ENCODE measurements at regions not wholly inside any gene's neighbourhood (a gene's known extent, or its start where the extent isn't known, plus 50 kb on each side); places are given as distances from the start of the nearest gene placed in this dataset.

DNA sequence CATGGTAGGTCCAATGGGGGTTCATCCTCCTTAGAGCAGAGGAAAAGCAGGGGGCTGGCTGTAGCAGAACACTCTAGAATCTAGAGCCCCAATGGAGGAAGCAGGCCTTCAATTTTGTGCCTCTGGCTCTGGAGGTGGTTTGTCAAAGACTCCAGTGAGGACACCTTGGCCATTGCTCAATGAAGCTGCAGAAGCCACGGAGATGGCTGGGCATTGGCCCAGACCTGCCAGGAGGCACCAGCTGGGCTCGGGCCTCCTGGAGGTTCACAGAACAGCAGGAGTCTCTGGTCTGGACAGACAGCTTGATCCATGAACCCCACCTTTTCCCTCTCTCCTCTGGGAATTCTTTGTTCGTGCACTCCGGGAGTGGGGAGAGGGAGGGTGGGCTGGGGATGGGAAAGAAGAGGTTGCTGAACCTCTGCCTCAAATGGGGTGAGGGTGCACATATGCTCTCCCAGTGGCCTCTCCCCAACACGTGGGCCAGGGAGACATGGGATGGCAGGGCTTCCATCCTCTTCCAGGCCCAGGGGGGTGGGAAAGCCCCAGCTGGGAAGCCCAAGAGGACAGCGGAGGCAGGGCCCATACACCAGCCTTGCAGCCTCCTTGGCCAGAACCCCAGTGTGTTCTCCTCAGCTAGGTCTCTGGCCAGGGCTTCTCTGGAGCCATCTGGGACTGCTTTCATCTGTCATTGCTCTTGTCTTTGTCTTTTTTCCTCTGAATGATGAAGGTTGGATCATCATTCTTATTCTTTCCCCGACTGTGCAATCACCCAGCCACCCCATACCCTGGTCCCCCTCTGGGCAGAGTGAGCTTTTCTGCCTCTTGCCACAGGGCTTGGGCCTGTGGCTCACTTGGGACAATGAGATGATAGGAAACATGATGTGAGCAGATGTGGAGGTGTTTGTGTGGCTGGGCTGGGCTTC, 1019.4 kb downstream of the BRD1 start:
- Mint-ChIP-seq H3K36me3 (no peaks in the 10 kb centered on the region), H3K27ac (no peak overlapping the region), H3K4me1 (no peaks in the 10 kb centered on the region), H3K27me3 (peaks cover 4% of the 10 kb centered on the region), H3K4me3 (no peak overlapping the region), H3K9me3 (no peaks in the 10 kb centered on the region)
- H3K9me3 ChIP-seq (ENCODE audit: control insufficient read depth in 2 of 2, low read length in 2 of 2) = no peaks in the 10 kb centered on the region
- no peak for DNase-seq
- no peaks in the 10 kb centered on the region for H3K27me3 ChIP-seq (ENCODE audit: control insufficient read depth, insufficient read depth, low read length)
- no peak overlapping the region for H3K27ac ChIP-seq (ENCODE audit: insufficient read depth, low read length, poor library complexity, severe bottlenecking)
- H3K4me1 ChIP-seq (ENCODE audit: control insufficient read depth, insufficient read depth, low read length, poor library complexity, severe bottlenecking) = no peaks in the 10 kb centered on the region
- H3K4me3 ChIP-seq (ENCODE audit: low read depth, low read length) = no peak overlapping the region
- H3K36me3 ChIP-seq (ENCODE audit: control insufficient read depth, insufficient read depth, low read length) = no peaks in the 10 kb centered on the region
- ATAC-seq (ENCODE audit: low read depth in 2 of 2) = no peak

DNA sequence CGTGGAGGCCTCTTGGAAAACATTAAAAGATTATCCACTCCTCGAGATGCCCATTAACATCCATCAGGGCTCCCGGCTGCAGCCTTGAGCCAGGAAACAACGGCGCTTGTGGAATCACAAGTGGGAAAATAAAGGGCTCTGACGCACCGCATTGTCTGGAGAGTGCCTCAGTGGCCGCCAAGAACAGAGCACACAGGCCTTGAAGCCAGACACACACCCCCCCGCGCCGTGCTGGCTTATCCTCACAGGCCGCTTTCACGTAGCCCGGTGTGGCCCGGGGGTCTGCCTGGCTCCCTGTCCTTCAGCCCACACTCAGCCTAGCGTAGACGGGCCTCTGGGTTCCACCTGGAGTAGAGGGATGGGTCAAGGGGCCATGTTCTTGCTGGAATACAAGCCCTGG, 1020.5 kb downstream of the BRD1 start:
- H3K27me3 ChIP-seq (ENCODE audit: control insufficient read depth, insufficient read depth, low read length) = no peaks in the 10 kb centered on the region
- H3K27ac ChIP-seq (ENCODE audit: insufficient read depth, low read length, poor library complexity, severe bottlenecking) = no peak overlapping the region
- Mint-ChIP-seq H3K36me3 (no peaks in the 10 kb centered on the region), H3K9me3 (no peaks in the 10 kb centered on the region), H3K27me3 (peaks cover 3% of the 10 kb centered on the region), H3K4me1 (no peaks in the 10 kb centered on the region), H3K27ac (no peak overlapping the region), H3K4me3 (no peak overlapping the region)
- H3K36me3 ChIP-seq (ENCODE audit: control insufficient read depth, insufficient read depth, low read length) = no peaks in the 10 kb centered on the region
- DNase-seq (no peak), ATAC-seq (ENCODE audit: low read depth in 2 of 2) (no peak)
- H3K9me3 ChIP-seq (ENCODE audit: control insufficient read depth in 2 of 2, low read length in 2 of 2) = no peaks in the 10 kb centered on the region
- H3K4me1 ChIP-seq (ENCODE audit: control insufficient read depth, insufficient read depth, low read length, poor library complexity, severe bottlenecking) = no peaks in the 10 kb centered on the region
- no peak overlapping the region for H3K4me3 ChIP-seq (ENCODE audit: low read depth, low read length)

GRCh38 chr22:48806227-48806781, 1021.4 kb downstream of the BRD1 start:
- Mint-ChIP-seq H3K36me3 (no peaks in the 10 kb centered on the region), H3K9me3 (no peaks in the 10 kb centered on the region), H3K4me3 (no peak overlapping the region), H3K27ac (no peak overlapping the region), H3K27me3 (no peaks in the 10 kb centered on the region), H3K4me1 (no peaks in the 10 kb centered on the region)
- Histone ChIP-seq H3K36me3 (ENCODE audit: control insufficient read depth, insufficient read depth, low read length) (no peaks in the 10 kb centered on the region), H3K9me3 (ENCODE audit: control insufficient read depth in 2 of 2, low read length in 2 of 2) (no peaks in the 10 kb centered on the region), H3K4me3 (ENCODE audit: low read depth, low read length) (no peak overlapping the region), H3K4me1 (ENCODE audit: control insufficient read depth, insufficient read depth, low read length, poor library complexity, severe bottlenecking) (no peaks in the 10 kb centered on the region), H3K27me3 (ENCODE audit: control insufficient read depth, insufficient read depth, low read length) (no peaks in the 10 kb centered on the region), H3K27ac (ENCODE audit: insufficient read depth, low read length, poor library complexity, severe bottlenecking) (no peak overlapping the region)
- DNase-seq = no peak
- ATAC-seq (ENCODE audit: low read depth in 2 of 2) = no peak

GRCh38 chr22:48805516-48805915, 1022.2 kb downstream of the BRD1 start:
- no peaks in the 10 kb centered on the region for H3K36me3 Mint-ChIP-seq
- Histone ChIP-seq H3K27ac (ENCODE audit: insufficient read depth, low read length, poor library complexity, severe bottlenecking) (no peak overlapping the region), H3K9me3 (ENCODE audit: control insufficient read depth in 2 of 2, low read length in 2 of 2) (no peaks in the 10 kb centered on the region), H3K4me3 (ENCODE audit: low read depth, low read length) (no peak overlapping the region), H3K27me3 (ENCODE audit: control insufficient read depth, insufficient read depth, low read length) (no peaks in the 10 kb centered on the region), H3K36me3 (ENCODE audit: control insufficient read depth, insufficient read depth, low read length) (no peaks in the 10 kb centered on the region), H3K4me1 (ENCODE audit: control insufficient read depth, insufficient read depth, low read length, poor library complexity, severe bottlenecking) (no peaks in the 10 kb centered on the region)
- H3K4me1 Mint-ChIP-seq = no peaks in the 10 kb centered on the region
- ATAC-seq (ENCODE audit: low read depth in 2 of 2) = no peak
- no peak for DNase-seq
- H3K4me3 Mint-ChIP-seq = no peak overlapping the region
- no peak overlapping the region for H3K27ac Mint-ChIP-seq
- no peaks in the 10 kb centered on the region for H3K9me3 Mint-ChIP-seq
- H3K27me3 Mint-ChIP-seq = no peaks in the 10 kb centered on the region

- no peak overlapping the region for H3K27ac Mint-ChIP-seq
- no peaks in the 10 kb centered on the region for H3K27me3 Mint-ChIP-seq
- Histone ChIP-seq H3K9me3 (ENCODE audit: control insufficient read depth in 2 of 2, low read length in 2 of 2) (no peaks in the 10 kb centered on the region), H3K4me3 (ENCODE audit: low read depth, low read length) (no peak overlapping the region), H3K27ac (ENCODE audit: insufficient read depth, low read length, poor library complexity, severe bottlenecking) (no peak overlapping the region), H3K4me1 (ENCODE audit: control insufficient read depth, insufficient read depth, low read length, poor library complexity, severe bottlenecking) (no peaks in the 10 kb centered on the region), H3K36me3 (ENCODE audit: control insufficient read depth, insufficient read depth, low read length) (no peaks in the 10 kb centered on the region), H3K27me3 (ENCODE audit: control insufficient read depth, insufficient read depth, low read length) (no peaks in the 10 kb centered on the region)
- no peaks in the 10 kb centered on the region for H3K9me3 Mint-ChIP-seq
- H3K36me3 Mint-ChIP-seq = no peaks in the 10 kb centered on the region
- ATAC-seq (ENCODE audit: low read depth in 2 of 2) (no peak), DNase-seq (no peak)
- no peak overlapping the region for H3K4me3 Mint-ChIP-seq
- no peaks in the 10 kb centered on the region for H3K4me1 Mint-ChIP-seq
These were observed 1022.8 kb downstream of the BRD1 start for GRCh38 chr22:48804811-48805301.

GRCh38 chr22:48803948-48804810, 1023.5 kb downstream of the BRD1 start:
- Mint-ChIP-seq H3K4me1 (no peaks in the 10 kb centered on the region), H3K4me3 (no peak overlapping the region), H3K27ac (no peak overlapping the region), H3K27me3 (no peaks in the 10 kb centered on the region), H3K36me3 (no peaks in the 10 kb centered on the region), H3K9me3 (no peaks in the 10 kb centered on the region)
- ATAC-seq (ENCODE audit: low read depth in 2 of 2) = no peak
- no peaks in the 10 kb centered on the region for H3K36me3 ChIP-seq (ENCODE audit: control insufficient read depth, insufficient read depth, low read length)
- no peak overlapping the region for H3K27ac ChIP-seq (ENCODE audit: insufficient read depth, low read length, poor library complexity, severe bottlenecking)
- no peak for DNase-seq
- H3K4me1 ChIP-seq (ENCODE audit: control insufficient read depth, insufficient read depth, low read length, poor library complexity, severe bottlenecking) = no peaks in the 10 kb centered on the region
- H3K27me3 ChIP-seq (ENCODE audit: control insufficient read depth, insufficient read depth, low read length) = no peaks in the 10 kb centered on the region
- H3K4me3 ChIP-seq (ENCODE audit: low read depth, low read length) = no peak overlapping the region
- H3K9me3 ChIP-seq (ENCODE audit: control insufficient read depth in 2 of 2, low read length in 2 of 2) = no peaks in the 10 kb centered on the region

DNA sequence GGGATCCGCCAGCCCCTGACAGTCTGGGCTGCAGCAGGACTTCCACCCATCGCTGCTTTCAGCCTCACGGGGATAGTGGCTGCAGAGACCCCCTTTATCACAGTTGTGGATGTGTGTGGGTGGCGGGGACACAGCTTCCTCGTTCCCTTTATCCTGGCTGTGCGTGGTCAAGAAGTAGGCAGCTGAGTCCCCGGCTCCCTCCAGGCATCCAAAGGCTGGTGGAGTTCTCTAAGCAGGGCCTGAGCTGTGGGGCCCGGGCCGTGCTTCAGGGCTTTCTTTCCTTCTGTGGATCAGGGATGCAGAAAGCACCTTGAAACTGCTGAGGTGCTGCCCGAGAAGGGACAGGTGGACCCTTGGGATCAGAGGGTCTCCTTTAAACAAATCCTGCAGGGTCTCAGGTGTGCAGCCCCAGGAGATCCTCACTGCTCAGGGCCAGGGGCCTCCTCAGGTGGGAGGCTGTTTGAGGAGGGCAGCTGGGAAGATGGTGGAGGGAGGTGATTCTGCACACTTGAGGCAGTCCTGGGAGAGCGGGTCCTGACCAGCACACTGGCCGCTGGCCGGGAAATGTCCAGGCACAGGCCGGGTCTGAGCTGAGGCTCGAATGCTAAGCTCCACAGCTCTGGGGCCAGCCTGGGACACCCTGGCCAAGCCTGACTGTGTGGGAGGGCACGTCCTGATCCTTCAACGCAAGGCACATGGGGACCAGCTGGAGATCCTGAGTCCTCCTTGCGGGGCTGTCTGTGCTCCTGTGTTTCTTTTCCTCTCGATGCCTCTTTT, 1024.3 kb downstream of the BRD1 start:
- Histone ChIP-seq H3K27ac (ENCODE audit: insufficient read depth, low read length, poor library complexity, severe bottlenecking) (no peak overlapping the region), H3K4me1 (ENCODE audit: control insufficient read depth, insufficient read depth, low read length, poor library complexity, severe bottlenecking) (no peaks in the 10 kb centered on the region), H3K27me3 (ENCODE audit: control insufficient read depth, insufficient read depth, low read length) (no peaks in the 10 kb centered on the region), H3K9me3 (ENCODE audit: control insufficient read depth in 2 of 2, low read length in 2 of 2) (no peaks in the 10 kb centered on the region), H3K4me3 (ENCODE audit: low read depth, low read length) (no peak overlapping the region), H3K36me3 (ENCODE audit: control insufficient read depth, insufficient read depth, low read length) (no peaks in the 10 kb centered on the region)
- ATAC-seq (ENCODE audit: low read depth in 2 of 2) (no peak), DNase-seq (no peak)
- Mint-ChIP-seq H3K4me3 (no peak overlapping the region), H3K36me3 (no peaks in the 10 kb centered on the region), H3K27me3 (no peaks in the 10 kb centered on the region), H3K4me1 (no peaks in the 10 kb centered on the region), H3K9me3 (no peaks in the 10 kb centered on the region), H3K27ac (no peak overlapping the region)
